Fibroblast of mammary gland (primary cell): ENCODE measurements at regions not wholly inside any gene's neighbourhood (a gene's known extent, or its start where the extent isn't known, plus 50 kb on each side); places are given as distances from the start of the nearest gene placed in this dataset.

Experiments
- DNase-seq: peaks from one replicate; pipeline ENCODE4 v3.0.0-alpha.2; 2010; ENCODE audit warnings: low read depth
- H3K4me3 ChIP-seq: 2 replicates; pipeline ENCODE4 v1.5.1; 2011; ENCODE audit warnings: low read depth, mild to moderate bottlenecking, low read length, moderate library complexity; ENCODE audit not compliant: control insufficient read depth
- CTCF ChIP-seq: conservative IDR thresholded peaks from 2 replicates; pipeline ENCODE4 v1.5.1; 2011; ENCODE audit warnings: low read depth, low read length, inconsistent platforms; ENCODE audit not compliant: control insufficient read depth, insufficient read depth

GRCh38 chr5:88503041-88503345 is 234.3 kb upstream of the TMEM161B start:
- peak overlapping the region; percentile 42 for H3K4me3 ChIP-seq
- DNase-seq: no peak
- no peak for TF ChIP-seq CTCF

- no peak for DNase-seq
- TF ChIP-seq CTCF: no peak
- H3K4me3 ChIP-seq: peak overlapping the region; percentile 42
These were observed 233.8 kb upstream of the TMEM161B start for GRCh38 chr5:88502179-88503040.

- no peak for TF ChIP-seq CTCF
- H3K4me3 ChIP-seq: no peak overlapping the region
- no peak for DNase-seq
These were observed 227.2 kb upstream of the TMEM161B start for GRCh38 chr5:88495810-88496209.

- DNase-seq: no peak
- H3K4me3 ChIP-seq: no peak overlapping the region
- TF ChIP-seq CTCF: no peak
These were observed 222.2 kb upstream of the TMEM161B start for GRCh38 chr5:88490874-88491273.

- no peak for DNase-seq
- H3K4me3 ChIP-seq: no peak overlapping the region
- TF ChIP-seq CTCF: no peak
These were observed 220.7 kb upstream of the TMEM161B start for GRCh38 chr5:88489364-88489763.

- H3K4me3 ChIP-seq: no peak overlapping the region
- no peak for DNase-seq
- TF ChIP-seq CTCF: no peak
These were observed 219.9 kb upstream of the TMEM161B start for GRCh38 chr5:88488561-88488960.
